DND-41 (cell line): ENCODE measurements at regions not wholly inside any gene's neighbourhood (a gene's known extent, or its start where the extent isn't known, plus 50 kb on each side); places are given as distances from the start of the nearest gene placed in this dataset.

ENCODE experiments used
- ATAC-seq: fragments of 200-7000 bp; cut with Tn5 transposase; 3 replicates; pipeline ENCODE4 v1.9.1; 2021; ENCODE audit warnings: low read depth; ENCODE audit not compliant: insufficient read depth
- DNase-seq: peaks from one replicate; pipeline ENCODE4 v3.0.0-alpha.2; 2020
- H2AFZ ChIP-seq: 2 replicates; pipeline ENCODE4 v1.6.0; 2012; ENCODE audit warnings: low read depth, low read length
- H3K27ac ChIP-seq: 2 replicates; pipeline ENCODE4 v1.5.1; 2012; ENCODE audit warnings: low read length, inconsistent platforms
- H3K27me3 ChIP-seq: fragments of 200-600 bp; sonication (generic); 2 replicates; pipeline ENCODE4 v1.6.0; 2012; ENCODE audit warnings: low read length, mild to moderate bottlenecking, inconsistent platforms; ENCODE audit not compliant: insufficient read depth, poor library complexity
- H3K36me3 ChIP-seq: 2 replicates; pipeline ENCODE4 v1.5.1; 2012; ENCODE audit warnings: low read length, inconsistent platforms; ENCODE audit not compliant: insufficient read depth
- H3K4me1 ChIP-seq: 2 replicates; pipeline ENCODE4 v1.5.1; 2012; ENCODE audit warnings: mild to moderate bottlenecking, low read length; ENCODE audit not compliant: insufficient read depth
- H3K4me2 ChIP-seq: 2 replicates; pipeline ENCODE4 v1.6.0; 2012; ENCODE audit warnings: mild to moderate bottlenecking, moderate library complexity, low read length, inconsistent platforms; ENCODE audit not compliant: insufficient read depth
- H3K4me3 ChIP-seq, 2 experiments: fragments of 200-600 bp in 1 of 2; shearing (Covaris generic) in 1 of 2; 2 replicates each; pipeline ENCODE4 v1.5.1; 2012 to 2016; ENCODE audit warnings: inconsistent platforms in 2 of 2, low read length in 2 of 2, mild to moderate bottlenecking in 2 of 2, low read depth in 1 of 2, moderate library complexity in 1 of 2
- H3K79me2 ChIP-seq: 2 replicates; pipeline ENCODE4 v1.6.0; 2012; ENCODE audit warnings: low read length, inconsistent platforms; ENCODE audit not compliant: insufficient read depth
- H3K9ac ChIP-seq: 2 replicates; pipeline ENCODE4 v1.6.0; 2012; ENCODE audit warnings: low read depth, mild to moderate bottlenecking, inconsistent platforms, low read length, moderate library complexity
- H3K9me3 ChIP-seq: 2 replicates; pipeline ENCODE4 v1.5.1; 2012; ENCODE audit warnings: low read length, moderate library complexity, mild to moderate bottlenecking, inconsistent platforms; ENCODE audit not compliant: insufficient read depth, severe bottlenecking
- H4K20me1 ChIP-seq: 2 replicates; pipeline ENCODE4 v1.6.0; 2012; ENCODE audit warnings: low read length; ENCODE audit not compliant: insufficient read depth
- EZH2 ChIP-seq: IDR thresholded peaks from 3 replicates; pipeline ENCODE4 v1.6.1; 2012; ENCODE audit warnings: borderline replicate concordance, low read depth, mild to moderate bottlenecking, moderate library complexity, low read length, inconsistent platforms; ENCODE audit not compliant: severe bottlenecking
- TF ChIP-seq, protein P1 (sequence below): IDR thresholded peaks from 2 replicates; pipeline ENCODE4 v1.5.1; 2012; ENCODE audit warnings: borderline replicate concordance, low read length, moderate library complexity, mild to moderate bottlenecking; ENCODE audit not compliant: poor library complexity, severe bottlenecking; ENCODE audit errors: extremely low read depth

DNA sequence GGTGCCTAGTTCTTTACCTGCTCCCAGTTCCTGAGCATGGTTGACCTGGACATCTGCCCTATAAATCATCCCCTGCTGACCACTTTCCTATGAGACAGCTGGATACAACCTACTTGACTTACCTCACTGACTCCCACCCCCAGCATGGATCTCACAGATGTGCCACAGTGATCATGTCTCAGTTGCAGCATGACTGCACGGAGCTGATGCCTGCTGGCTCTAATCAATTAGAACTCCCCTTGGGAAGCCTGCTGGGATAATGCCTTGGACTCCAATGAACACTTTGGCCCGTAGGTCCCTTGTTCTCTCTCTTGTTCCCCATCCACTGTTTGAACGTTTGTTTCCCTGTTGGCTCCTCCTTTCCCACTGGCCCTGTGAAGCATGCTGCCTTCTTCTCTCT is 271.2 kb upstream of the IGFBP3 start:
- Histone ChIP-seq H2AFZ (no peak overlapping the region), H3K9ac (no peak overlapping the region), H3K27me3 (peaks cover 2% of the 10 kb centered on the region), H3K4me2 (no peak overlapping the region), H3K79me2 (no peaks in the 10 kb centered on the region), H3K36me3 (no peaks in the 10 kb centered on the region), H3K9me3 (no peaks in the 10 kb centered on the region), H4K20me1 (no peaks in the 10 kb centered on the region), H3K4me3 (no peak overlapping the region), H3K4me1 (no peaks in the 10 kb centered on the region), H3K27ac (no peak overlapping the region)
- ATAC-seq: no peak
- no peak for DNase-seq
- TF ChIP-seq, protein P1, sequence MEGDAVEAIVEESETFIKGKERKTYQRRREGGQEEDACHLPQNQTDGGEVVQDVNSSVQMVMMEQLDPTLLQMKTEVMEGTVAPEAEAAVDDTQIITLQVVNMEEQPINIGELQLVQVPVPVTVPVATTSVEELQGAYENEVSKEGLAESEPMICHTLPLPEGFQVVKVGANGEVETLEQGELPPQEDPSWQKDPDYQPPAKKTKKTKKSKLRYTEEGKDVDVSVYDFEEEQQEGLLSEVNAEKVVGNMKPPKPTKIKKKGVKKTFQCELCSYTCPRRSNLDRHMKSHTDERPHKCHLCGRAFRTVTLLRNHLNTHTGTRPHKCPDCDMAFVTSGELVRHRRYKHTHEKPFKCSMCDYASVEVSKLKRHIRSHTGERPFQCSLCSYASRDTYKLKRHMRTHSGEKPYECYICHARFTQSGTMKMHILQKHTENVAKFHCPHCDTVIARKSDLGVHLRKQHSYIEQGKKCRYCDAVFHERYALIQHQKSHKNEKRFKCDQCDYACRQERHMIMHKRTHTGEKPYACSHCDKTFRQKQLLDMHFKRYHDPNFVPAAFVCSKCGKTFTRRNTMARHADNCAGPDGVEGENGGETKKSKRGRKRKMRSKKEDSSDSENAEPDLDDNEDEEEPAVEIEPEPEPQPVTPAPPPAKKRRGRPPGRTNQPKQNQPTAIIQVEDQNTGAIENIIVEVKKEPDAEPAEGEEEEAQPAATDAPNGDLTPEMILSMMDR: no peak
- no peak for TF ChIP-seq EZH2

DNA sequence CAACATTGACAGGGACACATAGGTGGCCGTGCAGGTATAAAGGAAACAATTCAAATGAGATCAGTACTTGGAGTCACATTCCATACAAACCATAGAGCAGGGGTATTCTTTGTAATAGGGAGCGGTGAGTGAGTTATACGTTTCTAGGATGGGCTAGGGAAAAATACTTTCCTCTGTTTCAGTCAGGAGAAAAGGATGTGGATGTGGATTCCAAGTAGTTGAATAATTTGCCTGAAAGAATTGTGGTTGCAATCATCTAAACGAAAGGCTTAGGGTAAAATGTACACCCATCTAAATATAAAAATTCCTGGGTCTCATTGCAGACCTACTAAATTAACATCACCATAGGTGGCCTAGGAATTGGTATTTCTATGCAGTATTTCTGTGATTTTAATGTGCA is 270.7 kb upstream of the IGFBP3 start:
- ATAC-seq (no peak), DNase-seq (no peak)
- no peak overlapping the region for H3K4me3 ChIP-seq
- H3K27ac ChIP-seq: no peak overlapping the region
- no peaks in the 10 kb centered on the region for H4K20me1 ChIP-seq
- no peaks in the 10 kb centered on the region for H3K79me2 ChIP-seq
- H2AFZ ChIP-seq: no peak overlapping the region
- no peaks in the 10 kb centered on the region for H3K9me3 ChIP-seq
- no peak overlapping the region for H3K4me2 ChIP-seq
- TF ChIP-seq EZH2: no peak
- TF ChIP-seq, protein P1: no peak
- H3K27me3 ChIP-seq: peaks cover 2% of the 10 kb centered on the region
- H3K36me3 ChIP-seq: no peaks in the 10 kb centered on the region
- no peaks in the 10 kb centered on the region for H3K4me1 ChIP-seq
- no peak overlapping the region for H3K9ac ChIP-seq

DNA sequence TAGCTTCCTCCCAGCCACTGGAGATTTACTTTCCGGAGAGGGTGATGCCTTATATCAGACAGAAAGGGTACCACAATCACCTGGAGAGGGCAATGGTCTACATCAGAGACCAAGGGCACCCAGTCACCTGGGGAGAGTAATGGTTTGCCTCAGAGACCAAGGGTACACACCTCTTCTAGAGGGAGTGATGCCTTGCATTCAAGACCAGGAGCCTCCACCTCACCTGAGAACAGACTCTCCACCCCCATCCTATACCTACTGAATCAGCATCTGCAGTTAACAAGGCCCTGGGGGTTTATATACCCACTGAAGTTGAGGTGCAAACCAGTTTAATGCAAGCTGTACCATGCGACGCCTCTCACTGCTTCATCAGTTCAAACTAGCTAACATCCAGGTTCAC is 270.2 kb upstream of the IGFBP3 start:
- no peak overlapping the region for H3K4me3 ChIP-seq
- no peak overlapping the region for H3K27ac ChIP-seq
- DNase-seq (no peak), ATAC-seq (no peak)
- no peaks in the 10 kb centered on the region for H3K36me3 ChIP-seq
- no peaks in the 10 kb centered on the region for H3K9me3 ChIP-seq
- TF ChIP-seq EZH2: no peak
- TF ChIP-seq, protein P1: no peak
- H3K4me1 ChIP-seq: no peaks in the 10 kb centered on the region
- no peaks in the 10 kb centered on the region for H3K79me2 ChIP-seq
- no peak overlapping the region for H3K4me2 ChIP-seq
- H3K9ac ChIP-seq: no peak overlapping the region
- no peak overlapping the region for H2AFZ ChIP-seq
- peaks cover 2% of the 10 kb centered on the region for H3K27me3 ChIP-seq
- H4K20me1 ChIP-seq: no peaks in the 10 kb centered on the region

DNA sequence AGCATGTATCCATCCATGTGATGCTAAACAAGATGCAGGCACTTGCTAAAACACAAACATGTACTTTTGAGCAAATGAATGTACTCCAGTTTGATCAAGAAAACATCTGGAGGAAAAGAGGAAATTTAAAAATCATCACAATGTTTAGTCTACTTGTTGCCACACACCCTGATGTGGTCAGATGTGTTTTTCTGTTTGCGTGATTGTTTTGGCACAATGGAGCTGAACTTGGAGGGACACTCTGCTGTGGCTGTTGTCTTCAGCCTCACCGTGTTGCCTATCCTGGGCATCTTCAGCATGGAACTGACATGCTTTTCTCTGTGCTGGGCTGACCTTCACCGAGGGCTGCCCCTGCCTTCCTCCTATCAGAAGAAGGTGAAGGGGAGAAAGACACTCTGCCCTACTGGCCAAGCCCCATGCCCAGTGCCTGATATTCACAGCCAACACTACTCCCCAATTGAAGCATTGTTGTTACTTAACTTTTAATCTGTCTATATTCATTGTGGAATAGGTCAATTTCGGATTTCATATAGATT is 268.3 kb upstream of the IGFBP3 start:
- Histone ChIP-seq H3K4me3 (no peak overlapping the region), H4K20me1 (no peaks in the 10 kb centered on the region), H2AFZ (no peak overlapping the region), H3K4me2 (no peak overlapping the region), H3K79me2 (no peaks in the 10 kb centered on the region), H3K9ac (no peak overlapping the region), H3K36me3 (no peaks in the 10 kb centered on the region), H3K27me3 (peaks cover 2% of the 10 kb centered on the region), H3K27ac (no peak overlapping the region), H3K9me3 (no peaks in the 10 kb centered on the region), H3K4me1 (no peaks in the 10 kb centered on the region)
- TF ChIP-seq, protein P1: no peak
- TF ChIP-seq EZH2: no peak
- DNase-seq (no peak), ATAC-seq (no peak)
